H1 (cell line): ENCODE measurements at regions not wholly inside any gene's neighbourhood (a gene's known extent, or its start where the extent isn't known, plus 50 kb on each side); places are given as distances from the start of the nearest gene placed in this dataset.

ENCODE experiments used
- CTCF ChIA-PET: fragments of 300-600 bp; sonication (Branson Sonifier 250); formaldehyde crosslinking; loops from one replicate; lab custom pipeline; 2021; ENCODE audit not compliant: partially characterized antibody; lab: Charles Lee
- POLR2A ChIA-PET: fragments of 300-600 bp; sonication (Branson Sonifier 250); formaldehyde crosslinking; loops from one replicate; lab custom pipeline; 2021; ENCODE audit warnings: inconsistent platforms; ENCODE audit not compliant: partially characterized antibody; lab: Charles Lee
- DNase-seq, 2 experiments: peaks; one replicate each; pipeline versions ENCODE4 v3.0.0 to v3.0.0-alpha.2; 2010 to 2022; ENCODE audit warnings: low spot score in 2 of 2, low read depth in 1 of 2, mixed read lengths in 1 of 2
- FAIRE-seq: peaks from 2 replicates; lab custom pipeline; 2011; peaks lifted over from hg19 to GRCh38; lab: Jason Lieb, UNC
- H2AFZ ChIP-seq: 2 replicates; pipeline ENCODE4 v1.8.1; 2012; ENCODE audit warnings: low read length, inconsistent platforms
- H2AK5ac ChIP-seq: 2 replicates; pipeline ENCODE4 v1.6.1; 2013; ENCODE audit warnings: low read depth, low read length
- H2BK120ac ChIP-seq: replicated peaks from 2 replicates; pipeline ENCODE3; 2013; ENCODE audit warnings: low read depth, low read length, inconsistent platforms
- H2BK12ac ChIP-seq: 2 replicates; pipeline ENCODE4 v1.6.1; 2013; ENCODE audit warnings: low read depth, low read length
- H2BK15ac ChIP-seq: 2 replicates; pipeline ENCODE4 v1.6.1; 2013; ENCODE audit warnings: low read length
- H2BK20ac ChIP-seq: 2 replicates; pipeline ENCODE4 v1.6.1; 2013; ENCODE audit warnings: low read length
- H2BK5ac ChIP-seq: 2 replicates; pipeline ENCODE4 v1.6.1; 2013; ENCODE audit warnings: low read depth, low read length
- H3K14ac ChIP-seq: 2 replicates; pipeline ENCODE4 v1.6.1; 2013; ENCODE audit warnings: inconsistent platforms; ENCODE audit not compliant: insufficient read length
- H3K18ac ChIP-seq: 2 replicates; pipeline ENCODE4 v1.6.1; 2013; ENCODE audit warnings: low read length; ENCODE audit errors: extremely low read depth
- H3K23ac ChIP-seq: 2 replicates; pipeline ENCODE4 v1.6.1; 2013; ENCODE audit warnings: inconsistent platforms; ENCODE audit not compliant: insufficient read length
- H3K23me2 ChIP-seq: 2 replicates; pipeline ENCODE4 v1.6.1; 2013; ENCODE audit warnings: low read depth, low read length
- H3K27ac ChIP-seq: 2 replicates; pipeline ENCODE4 v1.6.1; 2011; ENCODE audit warnings: low read depth, low read length, inconsistent platforms
- H3K27me3 ChIP-seq, 4 experiments: replicated peaks in 1 of 4; 1 replicate in 1 of 4; 2 replicates in 3 of 4; pipeline versions ENCODE4 v1.6.1 to v1.8.1; 2011 to 2013; ENCODE audit warnings: low read length in 3 of 4, mild to moderate bottlenecking in 3 of 4, inconsistent platforms in 2 of 4, mixed read lengths in 2 of 4, moderate library complexity in 1 of 4; ENCODE audit not compliant: control insufficient read depth in 3 of 4, insufficient read depth in 3 of 4; ENCODE audit errors: extremely low read depth in 1 of 4
- H3K36me3 ChIP-seq, 4 experiments: 2 replicates each; pipeline versions ENCODE4 v1.6.1 to v1.8.1; 2011 to 2013; ENCODE audit warnings: mild to moderate bottlenecking in 4 of 4, low read length in 3 of 4, moderate library complexity in 2 of 4, control low read depth in 1 of 4, inconsistent platforms in 1 of 4; ENCODE audit not compliant: insufficient read depth in 4 of 4, control insufficient read depth in 2 of 4
- H3K4ac ChIP-seq: replicated peaks from 2 replicates; pipeline ENCODE3; 2013; ENCODE audit warnings: low read length, low read depth, mixed read lengths, inconsistent platforms; ENCODE audit not compliant: insufficient read length
- H3K4me1 ChIP-seq, 4 experiments: replicated peaks in 1 of 4; 1 replicate in 1 of 4; 2 replicates in 3 of 4; pipeline versions ENCODE4 v1.6.1 to v1.8.1; 2011 to 2013; ENCODE audit warnings: low read length in 3 of 4, inconsistent platforms in 2 of 4, mixed read lengths in 1 of 4; ENCODE audit not compliant: insufficient read depth in 4 of 4, control insufficient read depth in 3 of 4
- H3K4me2 ChIP-seq, 2 experiments: 2 replicates each; pipeline versions ENCODE4 v1.6.1 to v1.8.1; 2011 to 2013; ENCODE audit warnings: low read depth in 2 of 2, low read length in 2 of 2, control low read depth in 1 of 2, inconsistent platforms in 1 of 2, mild to moderate bottlenecking in 1 of 2; ENCODE audit not compliant: insufficient read depth in 1 of 2
- H3K4me3 ChIP-seq, 4 experiments: fragments of 200-600, 300-600 bp in 1 of 4; sonication (generic), shearing (Covaris generic), sonication (Bioruptor Twin) in 1 of 4; 2 replicates each; pipeline versions ENCODE4 v1.5.1 to v1.8.1; 2011 to 2016; ENCODE audit warnings: low read length in 4 of 4, low read depth in 3 of 4, control low read depth in 2 of 4, inconsistent platforms in 2 of 4, mild to moderate bottlenecking in 2 of 4, mixed read lengths in 1 of 4, moderate library complexity in 1 of 4; ENCODE audit not compliant: insufficient read depth in 2 of 4; ENCODE audit errors: extremely low read depth in 1 of 4
- H3K56ac ChIP-seq: replicated peaks from 2 replicates; pipeline ENCODE3; 2013; ENCODE audit warnings: low read depth, mild to moderate bottlenecking, mixed read lengths, low read length, inconsistent platforms; ENCODE audit not compliant: insufficient read length
- H3K79me1 ChIP-seq: 2 replicates; pipeline ENCODE4 v1.6.1; 2013; ENCODE audit warnings: low read depth, low read length, control low read depth
- H3K79me2 ChIP-seq, 2 experiments: 2 replicates each; pipeline versions ENCODE4 v1.6.1 to v1.8.1; 2012 to 2013; ENCODE audit warnings: low read length in 2 of 2, mild to moderate bottlenecking in 2 of 2, inconsistent platforms in 1 of 2; ENCODE audit not compliant: insufficient read depth in 2 of 2, control insufficient read depth in 1 of 2
- H3K9ac ChIP-seq, 4 experiments: replicated peaks in 1 of 4; 1 replicate in 1 of 4; 2 replicates in 3 of 4; pipeline versions ENCODE4 v1.6.1 to v1.8.1; 2011 to 2013; ENCODE audit warnings: low read depth in 3 of 4, low read length in 3 of 4, control low read depth in 2 of 4, mild to moderate bottlenecking in 2 of 4, moderate library complexity in 2 of 4, inconsistent platforms in 1 of 4; ENCODE audit errors: extremely low read depth in 1 of 4
- H3K9me3 ChIP-seq, 2 experiments: 2 replicates each; pipeline versions ENCODE4 v1.6.1 to v1.8.1; 2012 to 2013; ENCODE audit warnings: mild to moderate bottlenecking in 2 of 2, moderate library complexity in 2 of 2, control low read depth in 1 of 2, inconsistent platforms in 1 of 2, low read depth in 1 of 2, low read length in 1 of 2, mixed read lengths in 1 of 2; ENCODE audit not compliant: insufficient read depth in 2 of 2
- H4K20me1 ChIP-seq, 2 experiments: replicated peaks in 1 of 2; 2 replicates each; pipeline versions ENCODE3 to v1.8.1; 2011 to 2013; ENCODE audit warnings: inconsistent platforms in 2 of 2, low read length in 2 of 2, mild to moderate bottlenecking in 1 of 2; ENCODE audit not compliant: insufficient read depth in 2 of 2, control insufficient read depth in 1 of 2
- H4K5ac ChIP-seq: 2 replicates; pipeline ENCODE4 v1.6.1; 2013; ENCODE audit warnings: low read length, low read depth, mixed read lengths, inconsistent platforms; ENCODE audit not compliant: insufficient read length
- H4K8ac ChIP-seq: 2 replicates; pipeline ENCODE4 v1.8.0; 2013; ENCODE audit warnings: mild to moderate bottlenecking, moderate library complexity, low read length, inconsistent platforms; ENCODE audit not compliant: insufficient read depth; ENCODE audit errors: extremely low read depth
- H4K91ac ChIP-seq: replicated peaks from 2 replicates; pipeline ENCODE3; 2013; ENCODE audit warnings: low read length, mixed read lengths, inconsistent platforms; ENCODE audit not compliant: insufficient read length
- CTBP2 ChIP-seq: IDR thresholded peaks from 2 replicates; pipeline ENCODE4 v1.7.0; 2011; ENCODE audit warnings: borderline replicate concordance, mild to moderate bottlenecking, moderate library complexity, mixed read lengths, low read length; ENCODE audit not compliant: insufficient read depth, insufficient read length
- CTCF ChIP-seq, 3 experiments: IDR thresholded peaks; 1 replicate in 2 of 3; 2 replicates in 1 of 3; pipeline versions ENCODE4 v1.5.1 to v1.6.1; 2011; ENCODE audit warnings: low read length in 3 of 3, mild to moderate bottlenecking in 3 of 3, inconsistent platforms in 2 of 3, low read depth in 1 of 3, moderate library complexity in 1 of 3; ENCODE audit not compliant: insufficient read depth in 1 of 3; ENCODE audit errors: control extremely low read depth in 1 of 3
- HDAC6 ChIP-seq: IDR thresholded peaks from one replicate; pipeline ENCODE4 v1.7.1; 2012; ENCODE audit warnings: low read depth, mild to moderate bottlenecking, inconsistent platforms, low read length, moderate library complexity
- NRF1 ChIP-seq: IDR thresholded peaks from 2 replicates; pipeline ENCODE4 v1.6.1; 2011; ENCODE audit warnings: mild to moderate bottlenecking, low read depth, low read length, improper control_type of control experiment
- SP2 ChIP-seq: IDR thresholded peaks from 2 replicates; pipeline ENCODE4 v1.6.1; 2012; ENCODE audit warnings: mild to moderate bottlenecking, low read length, inconsistent platforms
- TCF12 ChIP-seq: IDR thresholded peaks from 2 replicates; pipeline ENCODE4 v1.6.1; 2011; ENCODE audit warnings: low read depth, mild to moderate bottlenecking, low read length
- USF2 ChIP-seq: IDR thresholded peaks from 2 replicates; pipeline ENCODE4 v1.6.1; 2011; ENCODE audit warnings: low read length, improper control_type of control experiment
- WGBS, 2 experiments: shearing (Covaris generic) in 1 of 2; methylation state at CpG; one replicate each; pipeline versions ENCODE4 v1.1.6 to v1.1.7; 2013 to 2015; ENCODE audit warnings: low lambda C conversion rate in 2 of 2, mixed read lengths in 2 of 2, inconsistent platforms in 1 of 2, low coverage in 1 of 2, missing lambda C conversion rate in 1 of 2; ENCODE audit not compliant: insufficient replicate concordance in 2 of 2, insufficient coverage in 1 of 2, insufficient read length in 1 of 2; ENCODE audit errors: extremely low coverage in 1 of 2, missing lambda C conversion rate in 1 of 2; 5-methylcytosine and 5-hydroxymethylcytosine counted together

- H3K4me2 ChIP-seq, result no peak overlapping the region
- H2BK20ac ChIP-seq, result no peak overlapping the region
- no peak overlapping the region for H4K5ac ChIP-seq
- no peak overlapping the region for H4K91ac ChIP-seq
- ChIA-PET CTCF (interaction anchor here (2.6 kb wide), 1 partner anchor 513 kb away, joined by 8 read pairs; no protein-coding TSS in a partner anchor), POLR2A (no interaction called here)
- H4K20me1 ChIP-seq, result no peaks in the 10 kb centered on the region
- H2AFZ ChIP-seq, result no peak overlapping the region
- 90% methylated on average over 2 of the region's 2 CpGs; no CpG with 5 or more reads in 1 of the 2 experiments for WGBS, 2 experiments
- no peaks in the 10 kb centered on the region for H3K79me1 ChIP-seq
- H2BK12ac ChIP-seq, result no peak overlapping the region
- no peaks in the 10 kb centered on the region for H3K36me3 ChIP-seq
- H3K27ac ChIP-seq, result no peak overlapping the region
- no peaks in the 10 kb centered on the region for H3K23me2 ChIP-seq
- no peak overlapping the region for H4K8ac ChIP-seq
- H3K14ac ChIP-seq, result no peak overlapping the region
- no peaks in the 10 kb centered on the region for H3K79me2 ChIP-seq
- H2AK5ac ChIP-seq, result no peak overlapping the region
- H3K4me3 ChIP-seq, result no peak overlapping the region
- H2BK5ac ChIP-seq, result no peak overlapping the region
- H3K18ac ChIP-seq, result no peak overlapping the region
- H3K23ac ChIP-seq, result no peak overlapping the region
- no peaks in the 10 kb centered on the region for H3K9me3 ChIP-seq
- no peak overlapping the region for H2BK120ac ChIP-seq
- FAIRE-seq (no peak), DNase-seq (no peak)
- H3K9ac ChIP-seq, result no peak overlapping the region
- H3K4ac ChIP-seq, result no peak overlapping the region
- H3K56ac ChIP-seq, result no peak overlapping the region
- no peak overlapping the region for H2BK15ac ChIP-seq
- H3K4me1 ChIP-seq, result no peaks in the 10 kb centered on the region
- H3K27me3 ChIP-seq, result no peaks in the 10 kb centered on the region
- no peak for TF ChIP-seq SP2
- TF ChIP-seq NRF1, result no peak
- no peak for TF ChIP-seq TCF12
- no peak for TF ChIP-seq USF2
- TF ChIP-seq CTCF (IDR thresholded peaks at IDR 0.05; ENCODE audit: control extremely low read depth in 1 of 3, insufficient read depth in 1 of 3, low read depth in 1 of 3, low read length in 3 of 3), result no peak
- TF ChIP-seq HDAC6, result no peak
- no peak for TF ChIP-seq CTBP2
These were observed 510.6 kb downstream of the ARL4A start for GRCh38 chr7:13198036-13198435.
